ENCODE measurements at regions not wholly inside any gene's neighbourhood (a gene's known extent, or its start where the extent isn't known, plus 50 kb on each side); places are given as distances from the start of the nearest gene placed in this dataset.

GRCh38 chr1:5256793-5257192 lies 602.4 kb downstream of the AJAP1 start:
- no peak for TF ChIP-seq CTCF (IDR thresholded peaks at IDR 0.05)
- TF ChIP-seq EZH2 (IDR thresholded peaks at IDR 0.05; ENCODE audit: borderline replicate concordance, insufficient read depth, low read depth, low read length, poor library complexity, severe bottlenecking) = no peak
